Sciatic nerve (tissue), 2 donors: ENCODE measurements at regions not wholly inside any gene's neighbourhood (a gene's known extent, or its start where the extent isn't known, plus 50 kb on each side); places are given as distances from the start of the nearest gene placed in this dataset.

Experiments
- ATAC-seq: fragments of 200-7000 bp; cut with Tn5 transposase; one replicate; pipeline ENCODE4 v1.9.1; 2020; ENCODE audit warnings: mild to moderate bottlenecking, moderate library complexity
- DNase-seq: peaks from one replicate; pipeline ENCODE4 v3.0.0-alpha.2; 2020; ENCODE audit warnings: low spot score
- intact Hi-C: fragments of 100-400 bp; cut with DNase I; formaldehyde crosslinking; loops from one replicate; pipeline ENCODE4 v1.14.2; 2022
- donor health status: DM: no; HTN: no; CAD: no.
- donor health status: DM: no; HTN: no; CAD: no.

DNA sequence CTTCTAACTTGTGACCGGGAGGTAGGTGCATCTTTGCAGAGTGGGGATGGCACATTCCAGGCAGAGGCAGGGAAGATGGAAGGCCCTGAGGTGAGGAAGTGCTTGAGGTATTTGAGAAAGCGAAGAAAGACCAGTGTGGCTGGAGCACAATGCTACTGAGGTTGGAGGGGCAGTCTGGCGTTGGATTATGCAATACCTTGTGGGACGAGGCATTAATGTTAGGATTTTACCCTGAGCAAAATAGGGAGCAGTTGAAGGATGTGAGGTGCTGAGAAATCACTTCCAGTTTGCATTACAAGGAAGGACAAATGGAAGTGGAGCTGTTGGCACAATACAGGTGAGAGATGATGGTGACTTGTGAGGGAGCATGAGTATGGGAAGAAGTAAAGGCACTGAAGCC is 145.5 kb downstream of the KCNA5 start:
- ATAC-seq (no peak), DNase-seq (no peak)

DNA sequence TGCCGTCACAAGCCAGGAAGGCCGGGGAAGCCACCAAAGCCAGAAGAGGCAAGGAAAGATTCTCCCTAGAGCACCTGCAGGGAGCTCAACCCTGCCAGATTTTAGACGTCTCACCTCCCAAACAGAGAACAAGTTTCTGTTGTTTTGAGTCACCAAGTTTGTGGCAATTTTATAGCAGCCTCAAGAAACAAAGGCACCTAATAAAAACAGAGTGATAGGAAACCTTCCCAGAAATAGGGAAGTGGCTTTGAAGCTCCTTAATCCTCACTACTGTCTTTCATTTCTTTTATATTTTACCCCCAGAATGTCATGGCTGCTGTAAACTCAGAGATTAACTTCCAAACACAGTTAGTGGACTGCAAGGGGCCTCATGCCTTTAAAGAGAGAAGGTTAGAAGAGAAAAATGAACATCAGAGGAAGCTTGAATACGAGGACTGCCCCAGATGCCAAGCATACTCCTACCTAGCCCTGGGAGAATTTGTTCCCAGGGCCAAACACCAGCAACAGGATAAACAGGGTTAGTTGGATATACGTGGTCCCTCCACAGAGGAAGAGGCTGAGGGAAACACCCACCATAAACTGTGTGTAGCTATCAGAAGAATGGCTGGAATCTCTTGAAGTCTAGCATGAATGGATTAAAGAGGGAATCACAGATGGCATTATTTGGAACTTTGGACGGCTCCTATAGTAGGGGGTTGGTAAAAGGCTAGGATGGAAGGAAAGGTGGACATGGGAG is 148.3 kb downstream of the KCNA5 start:
- DNase-seq (no peak), ATAC-seq (no peak)
- intact Hi-C loops = no loop called here

More for the DNA sequence above, 145.5 kb downstream of the KCNA5 start:
- intact Hi-C loops = no loop called here

DNA sequence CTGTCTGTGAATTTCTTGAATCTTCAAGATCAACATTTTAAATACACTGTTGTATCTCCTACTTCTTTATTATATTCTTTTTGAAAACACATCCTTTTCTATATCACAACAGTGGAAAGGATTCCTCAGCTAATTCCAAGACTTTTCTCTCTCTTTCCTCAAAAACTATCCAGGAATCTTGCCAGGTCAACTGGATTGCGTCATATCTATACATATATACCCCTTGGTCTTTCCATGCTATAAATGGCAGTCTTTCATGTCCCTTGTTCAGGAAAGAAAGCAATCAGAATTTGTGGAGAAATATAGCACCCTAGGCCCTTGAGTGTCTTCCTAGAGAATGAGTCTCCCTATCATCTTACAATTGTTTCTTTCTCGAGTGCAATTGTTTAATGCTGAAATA is 149.0 kb downstream of the KCNA5 start:
- intact Hi-C loops = no loop called here
- ATAC-seq (no peak), DNase-seq (no peak)

DNA sequence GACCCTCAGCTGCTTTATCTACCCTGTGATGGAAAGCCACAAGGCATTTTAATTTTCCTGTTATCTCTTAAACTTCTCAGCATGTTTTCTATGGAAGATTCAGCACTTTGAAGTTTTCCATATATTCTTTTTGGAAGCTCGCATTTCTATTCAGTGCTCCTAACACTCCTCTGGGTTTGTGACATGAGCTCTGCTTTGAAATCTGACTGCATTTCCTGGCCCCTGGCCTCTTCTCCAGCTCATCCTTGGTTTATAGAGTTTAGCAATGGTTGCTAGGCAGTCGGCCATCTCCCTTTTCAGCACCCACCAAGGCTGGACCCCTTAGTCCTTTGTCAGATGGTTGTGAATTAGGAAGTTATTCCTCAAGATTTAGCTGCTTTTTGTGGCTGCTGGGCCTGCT is 150.6 kb downstream of the KCNA5 start:
- DNase-seq (no peak), ATAC-seq (no peak)
- intact Hi-C loops = no loop called here

DNA sequence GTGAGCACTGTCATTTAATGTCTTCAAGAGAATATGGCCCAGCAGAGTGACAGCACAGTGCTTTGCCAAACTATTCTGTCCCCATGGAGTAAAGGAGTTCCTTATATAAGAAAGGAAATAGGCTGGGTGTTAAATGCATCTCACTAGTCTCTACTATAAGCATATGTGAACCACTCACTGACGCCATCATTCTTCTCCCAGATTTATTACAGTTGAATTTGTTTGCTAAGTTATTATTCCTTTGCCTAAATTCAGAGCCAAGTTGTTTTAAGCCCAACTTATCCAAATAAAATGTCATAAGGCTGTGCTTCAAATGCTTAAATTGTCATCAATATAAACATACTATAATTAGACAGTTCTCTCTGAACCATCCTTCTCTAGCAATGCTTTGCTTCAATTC is 151.6 kb downstream of the KCNA5 start:
- DNase-seq (no peak), ATAC-seq (no peak)
- intact Hi-C loops = no loop called here

DNA sequence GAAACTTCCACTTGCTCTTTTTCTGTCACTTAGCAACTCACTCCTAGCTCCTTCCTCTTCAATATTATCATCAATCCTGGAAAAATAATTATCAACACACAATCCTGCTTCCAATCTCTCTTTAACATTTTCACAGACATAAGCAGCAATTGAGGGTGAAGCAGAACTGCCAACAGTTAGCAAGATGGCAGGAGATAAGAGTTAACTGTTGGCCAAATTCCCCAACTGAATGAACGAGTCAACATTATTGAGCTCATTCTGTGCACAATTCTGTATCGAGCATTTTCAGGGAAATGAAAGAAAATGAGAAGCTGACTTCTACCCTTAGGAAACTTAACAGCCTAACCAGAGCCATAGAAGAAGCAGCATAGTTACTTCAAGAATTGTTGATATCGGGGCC is 152.0 kb downstream of the KCNA5 start:
- DNase-seq (no peak), ATAC-seq (no peak)
- intact Hi-C loops = no loop called here

DNA sequence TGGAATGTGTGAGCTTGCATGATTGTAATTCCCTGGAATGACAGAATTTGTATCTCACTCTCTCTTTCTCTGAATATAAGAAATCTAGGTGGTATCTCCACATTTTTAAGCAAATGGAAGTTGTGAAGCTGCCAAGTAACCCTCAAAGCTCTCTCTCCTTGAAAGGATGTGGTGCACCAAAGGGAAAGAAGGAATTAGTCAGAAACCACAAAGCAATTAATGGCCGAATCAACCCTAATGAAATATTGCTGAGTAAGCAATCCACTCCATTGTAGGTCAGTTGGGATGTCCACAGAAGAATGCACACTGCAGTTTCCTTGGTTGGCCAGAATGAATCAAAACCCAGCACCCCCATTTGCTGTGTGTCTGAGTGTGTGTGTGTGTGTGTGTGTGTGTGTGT is 153.5 kb downstream of the KCNA5 start:
- no peak for DNase-seq
- ATAC-seq = no peak
- intact Hi-C loops = no loop called here

DNA sequence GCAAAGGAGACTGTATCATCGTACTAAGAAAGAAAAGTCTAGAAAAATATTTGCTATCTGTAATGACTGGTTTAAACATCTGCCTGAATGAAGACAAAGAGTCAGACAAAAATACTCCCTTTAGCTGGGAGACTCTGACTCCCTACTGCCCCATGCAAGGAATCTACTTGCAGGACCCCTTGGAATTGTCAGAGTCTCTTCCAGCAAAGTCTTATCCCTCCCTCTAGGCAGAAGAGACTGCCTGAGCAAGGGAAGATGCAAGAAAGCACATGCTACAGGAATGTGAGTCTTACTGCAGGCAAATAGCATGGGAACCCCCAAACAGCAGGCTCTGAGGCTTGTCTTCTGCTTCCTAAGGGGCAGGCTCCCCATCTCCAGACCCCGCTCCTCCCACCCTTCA is 154.0 kb downstream of the KCNA5 start:
- intact Hi-C loops = no loop called here
- DNase-seq (no peak), ATAC-seq (no peak)

DNA sequence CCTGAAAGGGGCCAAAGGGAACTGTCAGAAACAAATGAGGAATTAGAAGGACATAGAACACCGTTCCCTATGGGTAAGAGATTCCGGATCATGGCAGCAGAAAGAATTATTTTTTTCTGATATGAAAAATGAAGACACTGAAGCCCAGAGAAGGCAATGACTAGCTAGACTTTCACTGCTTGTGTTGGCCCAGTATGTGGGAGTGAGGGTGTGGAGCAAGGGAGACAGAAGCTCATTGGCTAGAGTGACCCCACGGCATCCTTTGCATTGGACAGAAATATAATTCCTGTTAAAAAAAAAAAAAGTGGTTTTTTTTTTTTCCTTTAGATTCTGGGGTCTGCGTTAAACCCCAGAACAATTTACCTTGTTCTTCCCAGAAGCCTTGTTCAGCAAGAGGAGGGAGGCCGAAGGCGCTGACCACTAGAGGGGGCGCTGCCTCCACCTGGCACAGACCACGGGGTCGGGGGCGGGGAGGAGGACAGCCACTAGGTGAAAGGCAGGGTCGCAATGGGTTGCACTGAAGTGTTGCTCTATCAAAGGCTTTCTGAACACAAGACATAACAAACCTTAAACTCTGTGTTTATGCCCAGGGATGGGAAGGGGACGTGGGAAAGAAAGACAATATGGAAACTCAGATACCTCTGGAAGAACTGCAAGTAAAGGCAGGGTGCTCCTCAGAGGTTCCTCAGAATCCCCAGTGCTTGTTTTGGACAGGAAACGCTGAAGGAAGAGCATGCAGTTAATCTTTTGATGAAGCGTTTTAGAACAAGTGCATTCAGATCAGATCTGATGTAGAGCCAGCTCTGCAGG is 156.8 kb downstream of the KCNA5 start:
- peak; percentile 74 for ATAC-seq
- DNase-seq = peak; percentile 67
- intact Hi-C loops = no loop called here

DNA sequence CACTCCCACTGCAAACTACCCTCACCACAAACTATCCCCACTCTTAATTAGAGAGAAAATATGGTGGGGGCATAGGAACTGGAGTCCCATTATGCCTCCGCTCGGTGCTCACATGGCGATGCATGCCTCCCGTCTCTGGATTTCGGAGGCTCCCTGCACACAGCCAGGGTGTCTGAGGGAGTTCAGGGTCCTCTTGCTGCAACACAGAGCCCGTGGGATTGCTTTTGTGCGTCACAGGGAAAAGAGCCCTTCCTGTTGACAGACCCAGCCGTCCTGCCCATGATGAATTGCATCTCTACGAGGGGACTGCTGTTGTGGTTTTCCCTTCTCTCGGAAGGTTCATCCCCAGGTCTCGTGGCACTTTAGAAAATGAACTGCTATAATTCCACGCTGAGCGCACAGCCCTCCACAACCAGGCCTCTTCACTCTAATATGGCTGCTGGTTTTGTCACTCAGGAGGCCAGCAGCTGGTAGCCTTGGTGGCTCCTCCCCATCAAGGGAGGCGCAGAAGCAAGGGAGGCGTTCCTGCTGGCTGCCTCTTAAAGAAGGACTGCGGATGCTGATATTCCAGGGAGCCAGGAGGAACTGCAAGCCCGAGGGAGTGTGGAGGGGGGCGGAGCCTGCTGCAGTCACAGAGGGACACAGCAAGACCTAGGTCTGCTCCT is 158.0 kb downstream of the KCNA5 start:
- no peak for DNase-seq
- no peak for ATAC-seq
- intact Hi-C loops = no loop called here

DNA sequence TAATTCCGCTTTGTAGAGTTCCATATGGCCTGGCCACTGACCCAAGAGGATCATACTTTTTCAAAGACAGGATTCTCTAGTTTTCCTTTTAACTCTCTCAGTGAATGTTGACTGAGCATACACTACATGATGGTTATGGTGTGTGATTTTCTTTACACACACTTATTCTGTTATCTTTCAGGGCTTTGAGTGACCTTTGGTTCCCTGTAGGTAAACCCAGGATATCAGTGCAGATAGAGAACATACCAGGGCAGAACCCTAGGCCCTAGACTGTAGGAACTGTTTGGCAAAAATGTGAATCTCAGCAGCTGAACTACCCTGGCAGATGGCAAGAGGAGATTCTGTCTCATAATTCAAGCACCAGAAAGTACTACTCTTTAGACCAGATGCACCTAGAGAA is 159.6 kb downstream of the KCNA5 start:
- ATAC-seq (no peak), DNase-seq (no peak)
- intact Hi-C loops = no loop called here

DNA sequence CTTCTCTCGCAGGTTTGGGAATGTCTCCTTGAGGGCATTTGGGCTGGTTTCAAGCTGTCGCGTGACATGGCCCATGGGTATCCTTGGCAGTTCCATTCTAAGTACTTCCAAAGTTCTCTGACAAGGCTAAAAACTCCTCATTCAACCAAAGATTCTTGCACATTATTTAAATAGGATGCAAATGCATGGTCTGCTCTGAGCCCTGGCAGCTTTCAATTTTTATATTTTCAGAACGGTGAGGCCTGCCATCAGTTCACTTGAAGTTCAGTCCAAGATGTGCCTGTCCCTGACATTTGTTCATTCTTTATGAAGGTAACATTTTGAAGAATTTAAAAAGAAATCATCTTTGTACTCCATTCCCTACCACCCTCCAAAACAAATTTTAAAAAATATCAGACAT is 160.0 kb downstream of the KCNA5 start:
- intact Hi-C loops = no loop called here
- ATAC-seq (no peak), DNase-seq (no peak)

DNA sequence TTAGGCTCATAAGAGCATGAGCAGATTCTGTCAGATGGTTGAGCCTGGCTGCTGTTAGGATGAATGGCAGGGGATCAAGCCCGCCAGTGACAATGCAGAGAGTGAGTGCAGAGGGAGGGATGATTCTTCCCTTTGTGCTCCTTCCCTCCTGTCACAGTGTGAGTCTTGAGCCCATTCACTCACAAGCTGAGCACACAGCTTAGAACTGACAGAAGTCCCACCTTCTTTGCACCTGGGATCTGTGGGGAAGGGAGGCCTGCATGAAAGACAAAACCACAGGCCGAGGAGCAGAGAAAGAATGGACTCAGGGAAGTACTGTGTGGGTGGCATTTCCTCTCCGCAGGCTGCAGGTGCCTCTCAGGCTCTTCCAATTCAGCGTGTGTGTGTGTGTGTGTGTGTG is 160.6 kb downstream of the KCNA5 start:
- no peak for DNase-seq
- intact Hi-C loops = no loop called here
- ATAC-seq = no peak

DNA sequence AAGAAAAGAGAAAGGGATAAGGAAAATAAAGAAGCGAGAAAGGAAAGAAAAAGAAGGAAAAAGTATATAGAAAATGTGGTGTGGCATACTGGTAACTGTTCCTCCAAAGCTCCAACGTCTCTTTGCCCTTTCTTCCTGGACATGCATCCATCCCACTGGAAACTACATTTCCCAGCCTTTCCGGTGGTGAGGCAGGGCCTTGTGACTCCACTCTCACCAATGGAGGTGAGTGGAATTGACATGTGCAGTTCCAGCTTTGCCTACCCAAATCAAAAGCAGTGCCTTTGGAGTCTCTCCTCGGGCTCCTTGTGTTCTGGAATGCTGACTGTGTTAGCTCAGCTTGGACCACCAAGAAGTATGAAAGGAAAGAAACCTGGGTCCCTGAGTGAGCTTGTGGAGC is 161.2 kb downstream of the KCNA5 start:
- intact Hi-C loops = no loop called here
- ATAC-seq = no peak

DNA sequence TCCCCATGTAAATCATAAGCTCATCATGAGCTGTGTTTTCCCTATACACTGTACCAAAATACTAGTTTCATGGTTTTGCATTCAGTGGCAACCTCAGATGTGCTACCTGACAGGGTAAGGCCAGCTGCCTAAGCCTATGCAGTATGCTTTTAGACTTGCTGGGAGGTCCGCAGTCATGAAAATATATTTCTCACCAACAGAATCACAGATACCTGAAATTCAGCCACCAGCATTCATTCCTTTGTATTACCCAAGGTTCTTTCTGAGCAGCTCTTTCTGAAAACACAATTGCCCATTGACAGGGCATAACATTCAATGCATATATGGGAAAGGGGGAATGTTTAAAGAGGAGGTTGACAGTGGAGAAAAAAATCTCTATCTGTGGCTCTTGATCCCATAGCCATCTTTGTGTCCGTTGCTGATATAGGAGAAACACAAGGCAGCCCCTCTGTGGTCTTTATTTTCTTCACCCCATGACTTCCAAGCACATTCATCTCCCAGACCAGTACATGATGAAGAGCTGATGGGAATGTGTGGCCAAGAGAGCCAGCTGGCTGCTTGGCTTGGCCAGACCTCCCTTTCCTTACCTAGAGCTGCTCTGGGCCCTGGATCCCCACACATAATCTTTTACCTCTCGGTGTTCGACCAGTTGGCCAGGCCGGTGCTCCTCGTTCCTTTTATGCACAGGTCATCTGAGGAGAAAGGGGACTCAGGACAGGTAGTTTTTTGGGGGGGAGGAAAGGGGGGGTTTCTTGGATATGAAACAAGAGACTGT is 162.9 kb downstream of the KCNA5 start:
- no peak for DNase-seq
- intact Hi-C loops = no loop called here
- ATAC-seq = no peak

More for the DNA sequence above, 161.2 kb downstream of the KCNA5 start:
- no peak for DNase-seq

DNA sequence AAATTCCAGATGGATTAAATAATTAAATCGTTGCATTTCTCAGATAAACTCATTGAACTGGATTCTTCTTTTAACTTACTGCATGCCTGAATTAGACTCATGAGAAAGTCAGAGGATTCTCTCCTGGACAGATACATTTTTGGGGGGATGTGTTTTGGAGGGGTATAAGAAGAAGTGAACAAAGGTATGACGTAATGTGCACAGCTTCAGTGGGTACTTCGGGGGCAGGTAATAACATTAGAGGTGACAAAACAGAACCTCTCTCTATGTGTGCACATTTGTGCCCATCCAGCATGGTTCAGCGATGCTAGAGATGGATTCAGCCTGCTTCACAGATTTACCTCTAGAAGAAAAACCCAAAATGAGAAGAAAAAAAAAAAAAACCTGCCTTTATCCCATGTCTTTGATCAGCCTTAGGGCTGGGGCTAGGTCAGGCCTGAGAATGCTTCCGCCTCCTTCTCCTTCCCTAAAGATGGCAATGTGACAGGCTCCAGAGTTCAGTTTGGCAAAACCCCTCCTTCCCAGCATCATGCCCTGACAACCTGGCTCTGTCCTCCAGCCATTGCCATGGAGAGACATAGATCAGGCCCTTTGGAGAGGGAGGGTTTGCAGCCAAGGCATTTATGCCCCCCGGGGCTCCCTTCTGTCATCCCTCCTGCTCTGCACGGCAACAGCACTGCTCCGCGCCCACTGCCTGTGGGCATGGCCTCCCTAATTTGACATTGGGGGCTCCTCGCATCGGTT is 166.7 kb downstream of the KCNA5 start:
- intact Hi-C loops = no loop called here
- no peak for DNase-seq
- no peak for ATAC-seq

DNA sequence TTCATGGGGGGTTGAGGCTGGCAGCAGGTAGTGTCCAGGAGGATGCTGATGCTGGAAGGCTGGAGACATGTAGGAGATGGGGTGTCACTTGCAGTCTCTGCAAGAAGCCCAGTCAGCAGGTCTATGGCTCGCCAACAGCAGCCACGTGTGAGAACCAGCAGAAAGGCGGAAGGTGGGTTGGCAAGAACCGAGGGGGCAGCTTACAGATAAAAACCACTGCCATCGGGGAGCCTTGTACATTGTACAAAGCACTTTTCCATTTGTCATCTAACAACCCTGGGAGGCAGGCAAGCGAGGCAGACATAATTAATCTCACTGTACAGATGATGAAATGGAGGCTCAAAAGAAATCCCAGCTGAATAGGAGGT is 167.2 kb downstream of the KCNA5 start:
- intact Hi-C loops = no loop called here
- no peak for DNase-seq
- no peak for ATAC-seq

DNA sequence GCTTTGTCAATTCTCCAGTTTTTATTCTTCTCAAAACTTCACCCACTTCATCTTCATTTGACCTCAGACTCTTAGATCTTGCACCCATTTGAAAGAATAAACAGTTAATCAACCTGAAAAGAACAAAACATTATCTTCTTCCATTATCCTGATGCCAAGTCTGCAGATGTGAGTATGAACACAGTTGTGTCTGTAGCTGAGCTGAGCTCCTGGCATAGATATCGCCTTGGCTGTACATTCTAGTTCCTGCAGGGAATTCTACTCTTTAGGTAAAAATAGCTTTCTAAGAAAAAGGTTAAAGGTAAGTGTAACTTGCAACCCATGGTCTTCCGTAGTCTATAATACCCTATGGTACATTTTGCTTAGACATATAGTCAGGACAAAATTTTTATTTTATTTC is 169.7 kb downstream of the KCNA5 start:
- DNase-seq (no peak), ATAC-seq (no peak)
- intact Hi-C loops = no loop called here

DNA sequence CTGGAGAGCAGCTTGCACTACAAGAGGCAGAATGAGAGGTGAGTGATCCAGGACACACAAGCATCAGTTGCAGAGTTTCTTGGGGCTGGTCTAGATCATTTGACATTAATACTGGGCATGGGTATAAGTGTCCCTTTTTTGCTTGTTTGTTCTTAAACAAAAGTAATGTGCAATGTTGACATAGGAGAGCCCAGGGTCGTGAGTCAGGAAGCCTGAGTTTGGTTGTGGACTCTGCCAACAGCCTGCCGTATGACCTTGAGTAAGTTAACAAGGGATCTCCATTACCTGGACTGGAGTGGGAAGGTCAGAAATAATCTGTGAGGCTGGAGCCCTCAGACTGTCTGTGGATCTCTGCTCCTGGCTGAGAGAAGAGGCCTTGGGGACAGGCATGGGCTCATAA is 170.3 kb downstream of the KCNA5 start:
- ATAC-seq (no peak), DNase-seq (no peak)
- intact Hi-C loops = no loop called here
